T-helper 2 cell (primary cell): ENCODE measurements at regions not wholly inside any gene's neighbourhood (a gene's known extent, or its start where the extent isn't known, plus 50 kb on each side); places are given as distances from the start of the nearest gene placed in this dataset.

ENCODE experiments used
- DNase-seq, 5 experiments: peaks; one replicate each; pipeline versions ENCODE4 v3.0.0 to v3.0.0-alpha.2; 2012 to 2022

DNA sequence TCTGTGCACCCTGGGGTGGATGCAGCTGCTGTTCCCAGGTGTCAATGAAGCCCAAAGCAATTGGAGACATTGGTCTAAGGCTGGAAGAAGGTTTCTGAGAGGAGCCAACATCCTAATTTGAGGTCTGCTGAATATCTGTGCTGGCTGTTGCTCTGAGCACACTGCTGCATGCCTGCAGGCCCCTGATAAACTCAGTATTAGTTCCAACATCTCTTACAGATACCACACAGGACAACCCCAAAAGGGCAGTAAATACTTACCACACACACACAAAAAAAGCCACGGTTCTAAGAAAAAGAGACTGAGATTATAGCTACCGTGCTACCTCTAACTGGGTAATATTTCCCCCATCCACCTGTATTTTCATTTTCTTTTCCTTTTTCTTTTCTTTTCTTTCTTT is 164.3 kb upstream of the SOX4 start:
- DNase-seq, result no peak

DNA sequence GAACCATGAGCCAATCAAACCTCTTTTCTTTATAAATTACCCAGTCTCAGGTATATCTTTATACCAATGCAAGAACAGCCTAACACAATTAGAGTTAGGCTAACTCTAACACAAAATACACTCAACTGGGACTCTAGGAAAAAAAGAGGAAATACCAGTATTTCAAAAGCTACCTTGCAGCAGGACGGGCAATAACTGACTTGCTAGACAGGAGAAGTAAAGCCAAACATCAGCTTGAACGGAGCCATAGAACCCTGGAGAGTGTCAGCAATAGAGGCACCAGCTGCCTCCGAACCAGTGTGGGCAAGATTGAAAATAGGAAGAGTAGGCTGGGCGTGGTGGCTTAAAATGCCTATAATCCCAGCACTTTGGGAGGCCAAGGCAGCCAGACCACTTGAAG is 162.0 kb upstream of the SOX4 start:
- no peak for DNase-seq

DNA sequence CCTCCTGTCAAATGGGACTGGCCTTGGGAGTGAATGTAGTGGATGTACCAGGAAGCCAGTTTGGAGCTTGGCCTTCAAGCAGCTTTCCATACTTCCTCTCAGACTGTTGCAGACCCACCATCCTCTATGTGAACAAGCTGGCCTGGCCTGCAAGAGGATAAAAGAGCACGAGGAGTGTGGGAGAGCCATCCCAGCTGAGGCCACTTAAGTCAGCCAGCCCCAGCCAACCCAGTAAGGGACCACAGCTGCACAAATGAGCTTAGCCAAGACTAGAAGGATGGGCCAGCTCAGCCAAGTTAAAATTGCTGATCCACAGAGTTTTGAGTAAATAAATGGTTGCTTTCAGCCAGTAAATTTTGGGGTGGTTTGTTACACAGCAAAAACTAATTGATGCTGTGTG is 156.9 kb upstream of the SOX4 start:
- DNase-seq, result no peak

DNA sequence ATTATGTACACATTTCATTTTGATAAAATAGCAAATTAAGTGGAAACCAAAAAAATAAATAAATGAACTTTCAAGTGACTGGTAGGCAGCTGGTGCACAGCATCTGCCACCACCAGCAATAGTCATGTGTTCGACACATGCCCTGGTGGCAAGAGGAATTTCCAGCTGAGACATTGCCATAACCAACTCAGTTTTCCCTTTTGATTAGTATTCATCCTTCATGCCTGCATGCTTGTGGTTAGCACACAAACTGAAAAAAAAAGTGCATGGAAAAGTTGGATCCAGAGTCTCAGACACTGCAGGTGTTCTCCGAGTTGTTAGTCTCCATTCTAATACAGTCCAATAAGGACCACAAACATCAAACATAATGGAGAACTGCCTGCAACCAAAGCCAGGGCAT is 156.0 kb upstream of the SOX4 start:
- DNase-seq, result no peak

DNA sequence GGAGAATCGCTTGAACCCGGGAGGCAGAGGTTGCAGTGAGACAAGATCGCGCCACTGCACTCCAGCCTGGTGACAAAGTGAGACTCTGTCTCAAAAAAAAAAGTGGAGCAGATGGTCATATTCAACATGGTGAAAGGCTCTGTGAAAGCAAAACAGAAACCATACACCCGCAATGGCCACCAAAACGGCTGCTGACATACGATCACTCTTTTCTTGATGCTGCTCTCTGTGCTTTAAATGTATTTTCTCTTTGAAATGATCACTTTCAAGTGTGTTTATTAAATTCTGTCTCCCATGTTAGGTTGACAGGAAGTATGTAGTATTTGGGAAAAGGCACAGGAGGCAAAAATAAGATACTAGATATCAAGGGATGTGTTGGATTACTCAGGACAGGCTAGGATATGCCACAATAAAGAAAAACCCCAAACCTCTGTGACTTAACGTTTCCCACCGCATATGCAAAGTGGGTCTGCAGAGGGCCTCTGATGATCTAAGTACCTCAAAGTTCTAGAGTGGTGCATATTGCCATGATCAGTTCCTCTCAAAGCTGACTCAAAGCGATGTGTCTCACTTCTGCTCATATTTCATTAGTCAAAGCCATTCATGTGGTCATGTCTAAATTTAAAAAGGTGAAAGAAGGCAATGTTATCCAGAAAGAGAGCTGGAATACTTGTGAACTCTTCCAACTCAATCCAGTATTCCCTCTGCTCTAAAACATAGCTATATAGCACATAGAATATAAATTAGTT is 155.1 kb upstream of the SOX4 start:
- peak in 1 of 5 experiments; percentile 77 for DNase-seq

DNA sequence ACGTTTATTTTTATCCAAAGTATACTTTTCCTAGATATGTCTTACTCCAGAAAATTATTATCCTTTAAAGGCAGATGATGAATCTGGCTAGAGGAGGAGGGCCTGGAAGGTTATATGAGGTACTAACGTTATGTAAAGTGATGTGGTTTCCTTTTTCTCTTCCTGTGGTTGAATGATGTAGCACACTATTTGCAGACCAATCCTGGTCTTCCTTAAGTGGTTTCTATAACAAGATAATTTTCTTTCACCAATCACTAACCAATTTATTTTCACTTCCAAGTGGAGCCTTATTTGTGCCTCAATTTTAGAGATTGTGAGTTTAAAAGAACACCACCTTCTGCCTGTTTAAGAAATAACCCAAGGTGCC is 154.6 kb upstream of the SOX4 start:
- DNase-seq, result peak in 1 of 5 experiments; percentile 44

DNA sequence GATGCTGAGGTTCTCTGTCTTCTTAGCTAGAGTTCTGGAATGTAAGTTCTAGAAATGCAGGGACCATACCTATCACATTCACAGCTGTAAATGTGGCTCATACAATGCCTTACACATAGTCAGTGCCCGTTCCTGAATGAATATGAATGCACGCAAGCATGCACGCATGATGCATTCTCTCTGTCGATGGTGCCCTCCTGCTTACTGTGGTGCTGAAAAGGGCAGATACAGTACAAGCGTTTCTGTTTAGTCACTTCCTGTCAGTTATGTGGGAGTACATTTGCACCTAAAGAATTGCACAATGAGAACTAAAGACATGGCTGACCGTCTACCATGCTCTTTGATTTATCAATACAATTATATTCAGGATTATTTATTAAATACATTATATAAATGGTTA is 152.2 kb upstream of the SOX4 start:
- peak in 1 of 5 experiments; percentile 26 for DNase-seq

DNA sequence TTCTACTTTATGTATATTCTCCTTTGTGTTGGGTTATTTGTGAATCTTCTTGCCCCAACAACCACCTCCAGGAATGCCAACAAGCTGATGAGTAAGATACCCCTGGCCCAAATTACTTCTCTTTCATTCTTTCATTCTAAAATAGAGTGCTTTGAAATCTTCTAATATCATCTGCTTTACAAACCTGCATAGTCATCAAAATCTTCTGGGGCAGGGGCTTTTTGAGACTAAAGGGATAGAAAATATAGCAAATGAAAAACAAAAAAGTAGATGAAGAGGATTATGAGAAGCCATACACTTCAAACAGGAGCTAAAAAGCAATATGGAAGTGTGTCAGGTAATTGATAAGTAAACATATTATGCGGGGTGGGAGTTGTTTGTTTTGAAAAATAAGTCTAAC is 150.7 kb upstream of the SOX4 start:
- no peak for DNase-seq

DNA sequence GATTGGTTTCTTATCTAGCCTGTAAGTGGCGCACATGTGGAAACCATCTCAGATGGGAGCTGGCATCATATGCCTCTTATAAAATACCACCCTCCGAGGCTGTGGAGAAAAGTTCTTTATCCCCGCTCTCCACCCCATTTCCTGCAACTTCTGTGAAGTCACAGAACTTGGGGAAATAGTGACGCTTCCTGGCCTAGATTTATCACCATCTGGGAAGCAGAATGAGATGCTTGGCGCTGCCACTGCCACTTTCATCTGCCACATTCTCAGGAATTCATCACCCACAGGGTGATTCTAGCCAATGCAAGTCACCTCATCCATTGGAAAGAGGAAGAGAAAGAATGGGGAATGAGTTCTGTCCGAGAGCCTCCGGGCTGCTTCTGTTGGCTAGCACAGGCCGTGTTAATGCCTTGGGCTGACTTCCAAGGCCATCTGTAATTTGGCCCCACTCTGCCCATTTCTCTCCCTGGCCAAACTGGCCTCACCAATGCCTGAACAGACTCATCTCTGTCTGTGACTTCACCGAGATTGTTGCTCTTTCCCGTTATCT is 148.8 kb upstream of the SOX4 start:
- no peak for DNase-seq

DNA sequence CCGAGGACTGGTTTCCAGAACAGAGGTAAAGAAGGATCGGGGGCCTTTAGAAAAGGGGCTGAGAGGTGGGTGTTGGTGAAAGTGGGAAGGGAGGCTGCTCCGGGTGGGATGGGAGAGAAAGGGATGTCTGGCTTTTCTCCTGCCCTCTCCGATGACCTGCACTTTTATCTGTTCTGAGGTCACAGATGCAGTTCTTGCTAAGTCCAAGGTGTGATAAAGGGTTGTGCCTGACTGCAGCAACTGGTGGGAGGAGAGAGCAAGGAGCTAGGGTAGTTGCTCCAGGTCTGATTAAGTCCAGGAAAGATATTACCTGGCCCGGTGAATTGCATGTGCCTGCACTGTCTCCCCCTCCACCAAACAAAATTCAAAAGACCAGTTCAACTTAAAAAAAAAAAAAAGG is 145.6 kb upstream of the SOX4 start:
- DNase-seq, result no peak

DNA sequence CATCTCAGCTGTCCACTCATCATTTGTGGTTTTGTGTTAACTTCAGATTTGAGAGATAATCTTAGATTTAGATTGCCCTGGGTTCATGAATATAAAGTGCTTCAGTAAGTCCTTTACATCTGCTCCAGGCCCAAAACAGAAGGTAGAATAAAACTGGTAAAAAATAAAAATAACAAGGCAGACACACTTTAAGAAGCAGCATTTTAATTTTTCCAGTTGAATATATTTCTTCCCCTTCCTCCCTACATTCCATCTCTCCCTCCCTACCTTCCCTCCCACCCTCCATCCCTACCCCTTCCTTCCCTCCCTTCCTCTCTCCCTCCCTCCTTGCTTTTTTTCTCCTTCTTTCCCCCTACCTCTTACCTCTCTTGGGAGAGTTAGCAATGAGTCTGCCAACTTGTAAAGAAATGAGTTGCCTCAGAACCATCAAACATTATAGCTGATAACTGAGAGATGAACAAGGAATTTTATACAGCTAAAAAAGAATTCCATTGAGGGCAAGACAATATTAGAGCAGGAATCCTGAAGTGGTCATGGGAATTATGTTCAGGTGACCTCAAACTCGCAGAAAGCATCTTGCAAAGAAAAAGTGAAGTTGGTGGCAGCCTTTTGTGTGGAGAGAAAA is 145.0 kb upstream of the SOX4 start:
- DNase-seq, result no peak

DNA sequence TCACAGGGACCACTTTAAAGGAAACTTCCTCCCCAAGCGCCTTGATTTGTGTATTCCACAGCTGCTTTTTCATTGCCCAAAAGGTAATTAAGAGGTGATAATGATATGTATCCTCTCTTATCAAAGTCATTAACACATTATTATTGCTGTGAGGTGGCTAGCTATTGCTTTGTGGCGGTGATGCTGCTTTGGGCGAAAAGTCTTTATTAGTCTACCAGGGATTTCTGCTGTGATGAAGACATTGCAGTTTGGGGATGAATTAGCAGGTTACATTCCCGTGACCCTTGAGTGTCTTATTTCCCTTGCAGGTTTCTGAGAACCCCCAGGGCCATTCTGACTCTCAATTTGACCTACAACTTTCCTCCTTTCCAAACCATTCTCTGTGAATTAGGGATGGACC is 143.4 kb upstream of the SOX4 start:
- no peak for DNase-seq

DNA sequence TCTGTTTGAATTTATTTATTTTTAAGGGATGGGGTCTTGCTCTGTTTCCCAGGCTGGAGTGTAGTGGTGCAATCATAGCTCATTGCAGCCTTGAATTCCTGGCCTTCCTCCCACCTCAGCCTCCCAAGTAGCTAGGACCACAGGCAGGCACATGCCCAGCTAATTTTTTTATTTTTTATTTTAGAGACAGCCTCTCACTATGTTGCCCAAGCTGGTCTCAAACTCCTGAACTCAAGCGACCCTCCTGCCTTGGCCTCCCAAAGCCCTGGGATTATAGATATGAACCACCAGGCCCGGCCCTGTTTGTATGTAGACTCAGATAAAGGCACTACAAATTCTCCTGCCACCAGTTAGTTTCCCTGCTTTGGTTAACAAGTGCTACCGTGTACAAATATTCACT is 142.9 kb upstream of the SOX4 start:
- no peak for DNase-seq

DNA sequence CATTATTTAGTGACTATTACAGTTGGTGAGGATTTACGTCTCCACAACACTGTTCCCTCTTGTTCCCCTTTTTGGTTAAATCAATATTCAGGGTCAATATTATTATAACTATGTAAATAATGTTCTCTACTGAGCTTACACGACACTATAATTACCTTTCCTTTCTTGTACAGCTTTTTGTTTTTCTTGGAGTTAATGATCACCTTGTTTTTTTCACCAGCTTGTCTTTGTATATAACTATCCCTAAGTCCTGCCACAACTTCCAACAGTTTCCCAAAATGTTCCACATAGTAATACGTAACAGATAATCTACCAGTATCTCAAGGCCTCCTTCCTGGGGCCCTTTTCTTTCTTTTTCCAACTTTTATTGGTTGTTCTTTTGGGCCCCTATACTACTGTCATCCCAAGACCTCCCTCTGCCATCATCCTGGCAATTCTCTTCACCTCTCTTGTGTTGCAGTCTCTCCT is 142.0 kb upstream of the SOX4 start:
- DNase-seq, result no peak

DNA sequence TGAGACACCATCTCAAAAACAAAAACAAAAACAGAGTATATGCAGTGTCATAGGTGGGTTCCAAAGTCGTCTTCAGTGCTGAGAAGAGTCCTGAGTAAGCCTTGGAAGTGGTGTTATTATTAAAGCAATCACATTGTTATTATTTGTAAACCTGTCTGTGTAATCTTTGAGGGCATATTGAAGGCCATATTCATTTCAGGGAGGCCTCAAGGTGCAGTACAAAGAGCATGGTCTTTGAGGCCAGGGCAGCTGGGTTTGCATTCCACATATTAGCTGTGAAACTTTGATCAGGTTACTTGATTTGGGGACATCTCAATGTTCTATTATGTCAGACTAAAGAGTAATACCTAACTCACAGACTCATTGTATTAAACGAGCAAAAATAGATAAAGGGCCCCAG is 139.3 kb upstream of the SOX4 start:
- DNase-seq, result no peak

DNA sequence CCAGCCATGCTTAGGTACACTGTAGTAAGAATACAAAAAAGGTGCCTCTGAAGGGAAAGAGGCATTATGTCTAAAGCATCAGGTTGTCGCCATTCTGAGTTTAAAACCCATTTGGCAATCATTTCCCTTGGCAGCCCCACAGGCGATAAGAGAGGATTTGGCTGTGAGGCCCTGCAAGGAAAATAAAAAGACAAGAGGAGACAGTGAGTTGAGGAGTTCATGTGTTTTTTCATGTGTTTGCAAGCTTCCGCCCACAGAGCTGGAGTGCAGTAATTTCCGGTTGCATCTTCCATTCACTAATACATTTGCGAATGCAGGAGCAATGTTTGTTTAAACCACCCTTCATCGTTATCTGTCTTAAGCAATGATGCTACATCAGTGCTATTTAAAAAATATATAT is 138.5 kb upstream of the SOX4 start:
- no peak for DNase-seq

DNA sequence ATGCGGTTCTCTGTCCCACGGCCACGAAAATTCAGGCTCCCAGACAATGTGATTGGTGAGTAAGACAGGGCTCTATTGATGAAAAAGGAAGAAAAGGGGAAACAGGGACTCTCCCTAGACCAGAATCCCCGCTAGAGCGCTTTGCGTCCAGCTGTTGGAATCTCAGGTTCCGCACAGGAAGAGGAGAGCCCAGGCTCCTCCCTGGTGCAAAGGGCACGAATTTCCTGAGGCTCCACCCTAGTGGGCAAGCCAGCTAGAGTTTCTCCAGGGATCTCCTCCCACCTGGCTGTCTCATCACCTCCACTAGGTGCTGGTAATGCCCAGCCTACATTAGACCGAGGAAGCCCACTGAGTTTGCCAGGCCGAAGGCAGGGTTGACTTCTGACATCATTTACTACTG is 135.9 kb upstream of the SOX4 start:
- no peak for DNase-seq

DNA sequence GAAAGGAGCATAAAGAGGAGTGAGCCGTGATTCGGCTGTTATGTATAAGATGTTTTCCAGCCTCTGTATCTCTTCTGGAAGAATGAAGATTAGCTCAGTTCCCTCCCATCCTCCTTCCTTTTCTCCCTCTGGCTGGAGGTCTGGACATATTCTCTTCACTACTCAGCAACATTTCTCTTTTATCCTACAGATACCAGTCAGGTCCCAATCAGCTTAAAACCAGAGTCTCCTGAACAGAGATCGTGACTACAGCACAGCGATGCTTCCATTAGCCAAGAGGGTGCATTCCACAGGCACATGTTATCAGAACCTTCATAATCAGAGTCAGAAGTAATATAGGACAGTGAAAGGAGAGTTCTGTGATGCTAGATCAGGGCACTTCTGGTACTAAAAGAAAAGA is 133.9 kb upstream of the SOX4 start:
- DNase-seq, result no peak

DNA sequence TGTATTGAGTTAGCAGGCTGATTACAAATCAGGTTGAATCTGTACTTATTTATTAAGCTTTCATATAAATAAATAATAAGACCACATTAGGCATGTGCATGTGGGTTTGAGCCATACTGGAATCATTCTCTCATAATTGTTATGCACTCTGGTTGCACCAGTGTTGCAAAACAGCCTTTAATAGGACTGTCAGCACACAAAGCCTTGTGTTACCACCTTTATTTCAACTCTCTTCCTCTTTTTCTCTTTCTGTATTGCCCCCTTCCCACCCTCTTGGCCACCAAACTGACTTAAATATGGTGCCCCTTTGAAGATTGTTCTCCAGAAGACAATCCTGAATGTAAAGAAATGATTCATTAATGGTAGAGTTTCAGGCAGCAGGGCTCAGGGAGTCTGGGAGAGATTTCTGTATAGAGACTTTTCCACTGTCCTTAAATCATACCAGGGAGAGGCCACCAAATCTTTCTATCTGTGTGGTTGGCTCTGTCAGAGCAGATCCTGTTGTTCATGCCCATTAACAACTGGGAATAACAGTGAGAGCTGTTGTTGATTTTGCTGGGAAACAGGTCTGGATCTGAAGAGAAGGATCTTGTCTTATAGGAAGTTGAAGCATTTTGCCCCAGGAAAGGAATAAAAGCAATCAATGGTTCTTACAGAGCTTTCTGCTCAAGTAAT is 131.6 kb upstream of the SOX4 start:
- DNase-seq, result no peak

DNA sequence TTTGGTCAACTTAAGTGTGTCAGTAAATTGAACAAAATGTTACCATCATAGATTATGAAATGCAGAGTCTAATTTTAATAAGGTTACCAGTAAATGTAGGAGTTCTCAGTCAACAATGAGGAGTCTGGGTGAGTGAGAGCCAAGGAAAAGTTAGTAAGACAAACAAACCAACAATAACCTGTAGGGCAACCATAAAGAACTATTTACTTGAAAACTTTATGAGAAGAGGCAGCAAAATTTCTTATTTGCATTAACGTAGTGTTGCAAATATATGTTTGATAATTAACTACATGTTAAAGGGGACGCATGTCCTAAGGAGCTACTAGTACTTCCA is 131.1 kb upstream of the SOX4 start:
- DNase-seq, result no peak

DNA sequence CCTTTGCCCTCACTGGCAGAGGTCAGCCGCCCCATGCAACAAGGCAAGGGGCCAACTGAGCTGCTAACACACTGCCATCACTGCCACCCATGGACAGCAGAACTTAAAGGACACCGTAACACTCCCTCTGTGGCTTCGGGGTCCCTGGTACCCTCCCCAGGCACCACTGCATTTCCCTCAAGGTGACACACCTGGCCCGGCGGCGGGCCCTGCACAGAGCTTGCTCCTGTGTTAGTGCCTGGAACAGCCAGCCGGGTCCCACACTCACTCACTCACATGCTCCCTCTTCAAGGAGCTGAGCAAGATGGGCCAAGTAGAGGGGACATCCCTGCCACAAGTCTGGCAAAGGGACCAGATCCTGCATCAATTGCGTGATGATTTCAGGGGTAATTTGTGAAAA is 126.5 kb upstream of the SOX4 start:
- no peak for DNase-seq

DNA sequence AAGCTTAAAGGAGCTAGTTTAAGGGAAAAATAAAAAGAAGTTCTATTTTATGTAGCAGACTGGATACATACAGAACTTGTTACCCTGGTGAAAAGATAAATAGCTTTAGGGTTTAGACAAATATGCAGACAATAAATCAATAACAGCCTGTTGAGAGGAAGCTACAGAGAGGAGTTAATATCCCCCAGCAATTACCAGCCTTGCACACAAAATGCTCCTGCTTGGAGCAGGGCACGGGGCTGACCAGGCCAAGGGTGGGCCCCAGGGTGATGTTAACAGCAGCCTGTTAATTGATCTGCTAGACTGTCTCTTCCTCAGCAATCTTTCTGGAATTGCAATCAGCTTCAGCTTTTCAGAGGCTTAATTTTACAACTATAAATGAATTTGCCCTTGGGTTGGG is 125.1 kb upstream of the SOX4 start:
- no peak for DNase-seq

DNA sequence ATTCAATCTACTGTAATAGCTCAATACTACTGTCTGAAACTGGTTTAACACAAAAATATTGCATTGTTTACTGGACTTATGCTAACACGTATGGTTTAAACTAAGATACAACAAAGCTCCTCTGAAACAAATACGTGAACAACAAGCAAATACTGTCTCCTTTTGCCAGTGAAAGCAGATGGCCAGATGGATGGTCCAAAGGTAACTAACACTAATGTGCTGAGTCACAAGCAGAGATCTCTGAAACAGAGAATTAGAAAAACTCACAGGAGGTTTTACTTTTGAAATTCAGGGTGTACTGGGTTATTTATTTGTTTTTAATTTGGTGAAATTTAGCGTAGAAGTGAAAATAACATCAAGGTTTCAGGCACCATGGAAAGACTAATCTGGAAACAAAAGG is 124.3 kb upstream of the SOX4 start:
- no peak for DNase-seq

DNA sequence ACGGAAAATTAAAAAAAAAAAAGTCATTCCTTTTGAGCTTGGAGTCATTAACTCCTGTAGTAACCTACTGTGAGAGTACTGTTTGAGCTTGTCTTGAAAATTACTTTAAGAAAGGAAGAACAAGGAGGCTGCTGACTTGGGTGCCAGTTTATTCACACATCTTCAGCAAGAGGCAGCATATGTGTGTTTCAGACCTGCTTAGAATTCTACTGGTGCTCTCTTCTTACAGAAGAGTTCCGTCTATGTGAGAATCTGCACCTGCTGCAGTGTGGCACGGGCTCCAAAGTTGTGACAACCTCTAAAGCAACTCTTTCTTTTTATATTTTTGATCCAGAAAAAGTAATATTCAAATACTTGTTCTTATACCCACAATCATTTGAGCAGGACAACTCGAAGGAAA is 117.4 kb upstream of the SOX4 start:
- DNase-seq, result no peak
